HEK293T (cell line): ENCODE measurements at regions not wholly inside any gene's neighbourhood (a gene's known extent, or its start where the extent isn't known, plus 50 kb on each side); places are given as distances from the start of the nearest gene placed in this dataset.

Experiments used
- CTCF ChIA-PET: fragments of 350-600 bp; formaldehyde crosslinking; extraction: SDS; loops from one replicate; lab custom pipeline; 2021; ENCODE audit warnings: antibody characterized with exemption, inconsistent platforms; lab: Yijun Ruan, JAX
- POLR2A ChIA-PET: fragments of 350-600 bp; formaldehyde crosslinking; extraction: SDS; loops from one replicate; lab custom pipeline; 2020; ENCODE audit warnings: antibody characterized with exemption, inconsistent platforms; lab: Yijun Ruan, JAX
- DNase-seq: peaks from one replicate; pipeline ENCODE4 v3.0.0; 2012; ENCODE audit warnings: mixed read lengths; ENCODE audit errors: extremely low spot score
- ARNT ChIP-seq: fragments of 450-650 bp; IDR thresholded peaks from 2 replicates; pipeline ENCODE4 v1.6.1; 2017; ENCODE audit warnings: mild to moderate bottlenecking
- BHLHE40 ChIP-seq: fragments of 450-650 bp; IDR thresholded peaks from 2 replicates; pipeline ENCODE4 v1.6.1; 2016; ENCODE audit warnings: mild to moderate bottlenecking, moderate library complexity, borderline replicate concordance
- CTBP1 ChIP-seq: fragments of 450-650 bp; IDR thresholded peaks from 2 replicates; pipeline ENCODE4 v1.6.1; 2016; ENCODE audit warnings: borderline replicate concordance
- ELF4 ChIP-seq: fragments of 450-650 bp; IDR thresholded peaks from 2 replicates; pipeline ENCODE4 v1.6.1; 2017; ENCODE audit warnings: antibody characterized with exemption
- FOXA1 ChIP-seq: fragments of 450-650 bp; IDR thresholded peaks from 2 replicates; pipeline ENCODE4 v1.6.1; 2016; ENCODE audit warnings: mild to moderate bottlenecking
- FOXK2 ChIP-seq: fragments of 450-650 bp; IDR thresholded peaks from 2 replicates; pipeline ENCODE4 v1.6.1; 2016; ENCODE audit warnings: mild to moderate bottlenecking
- FOXM1 ChIP-seq: fragments of 450-650 bp; IDR thresholded peaks from 2 replicates; pipeline ENCODE4 v1.6.1; 2017; ENCODE audit warnings: mild to moderate bottlenecking, borderline replicate concordance
- HDGF ChIP-seq: fragments of 450-650 bp; IDR thresholded peaks from 2 replicates; pipeline ENCODE4 v1.6.1; 2017; ENCODE audit warnings: antibody characterized with exemption, borderline replicate concordance
- L3MBTL2 ChIP-seq: fragments of 450-650 bp; conservative IDR thresholded peaks from 2 replicates; pipeline ENCODE4 v1.6.1; 2016; ENCODE audit warnings: mild to moderate bottlenecking
- LEF1 ChIP-seq: fragments of 450-650 bp; IDR thresholded peaks from 2 replicates; pipeline ENCODE4 v1.6.1; 2017; ENCODE audit warnings: mild to moderate bottlenecking, borderline replicate concordance
- NFRKB ChIP-seq: fragments of 450-650 bp; IDR thresholded peaks from 2 replicates; pipeline ENCODE4 v1.6.1; 2016; ENCODE audit warnings: mild to moderate bottlenecking, moderate library complexity
- SP1 ChIP-seq: fragments of 450-650 bp; IDR thresholded peaks from 2 replicates; pipeline ENCODE4 v1.6.1; 2017
- SUZ12 ChIP-seq: fragments of 450-650 bp; IDR thresholded peaks from 2 replicates; pipeline ENCODE4 v1.6.1; 2016; ENCODE audit warnings: mild to moderate bottlenecking
- TARDBP ChIP-seq: fragments of 450-650 bp; IDR thresholded peaks from 2 replicates; pipeline ENCODE4 v1.6.1; 2016
- ZNF384 ChIP-seq: fragments of 450-650 bp; IDR thresholded peaks from 2 replicates; pipeline ENCODE4 v1.6.1; 2016
- TF ChIP-seq, protein P1 (sequence below): fragments of 450-650 bp; IDR thresholded peaks from 2 replicates; pipeline ENCODE4 v1.6.1; 2016

DNA sequence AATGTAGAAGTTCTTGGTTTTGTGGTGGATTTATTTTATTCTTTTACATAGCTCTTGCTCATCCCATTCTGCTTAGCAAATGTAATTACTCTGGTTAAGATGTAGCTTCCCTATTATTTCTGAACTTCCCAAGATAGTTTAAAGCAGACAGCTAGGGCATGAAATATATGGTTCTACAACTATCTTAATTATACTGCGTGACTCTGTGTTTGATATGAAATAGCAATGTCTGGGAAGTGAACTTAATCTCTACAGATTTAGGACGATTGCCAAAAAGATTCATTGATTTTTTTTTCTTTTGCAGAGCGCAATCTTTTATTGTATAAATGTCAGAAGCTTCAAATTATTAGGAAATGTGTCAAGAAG lies 529.3 kb upstream of the ZNF608 start:
- ChIA-PET POLR2A (interaction anchor here (0.6 to 4.0 kb wide), 5 partner anchors 18 to 527 kb away, joined by 3 to 26 read pairs (median 5); no protein-coding TSS in a partner anchor), CTCF (interaction anchor here (0.7 to 1.3 kb wide), 4 partner anchors 18 to 138 kb away, joined by 3 to 7 read pairs (median 4); no protein-coding TSS in a partner anchor)
- DNase-seq, result no peak
- TF ChIP-seq SUZ12 (no peak), ARNT (no peak), TARDBP (no peak), LEF1 (no peak), BHLHE40 (no peak), NFRKB (no peak), FOXK2 (no peak), SP1 (no peak), FOXM1 (no peak), L3MBTL2 (no peak), ELF4 (no peak), HDGF (no peak)
- TF ChIP-seq, protein P1, sequence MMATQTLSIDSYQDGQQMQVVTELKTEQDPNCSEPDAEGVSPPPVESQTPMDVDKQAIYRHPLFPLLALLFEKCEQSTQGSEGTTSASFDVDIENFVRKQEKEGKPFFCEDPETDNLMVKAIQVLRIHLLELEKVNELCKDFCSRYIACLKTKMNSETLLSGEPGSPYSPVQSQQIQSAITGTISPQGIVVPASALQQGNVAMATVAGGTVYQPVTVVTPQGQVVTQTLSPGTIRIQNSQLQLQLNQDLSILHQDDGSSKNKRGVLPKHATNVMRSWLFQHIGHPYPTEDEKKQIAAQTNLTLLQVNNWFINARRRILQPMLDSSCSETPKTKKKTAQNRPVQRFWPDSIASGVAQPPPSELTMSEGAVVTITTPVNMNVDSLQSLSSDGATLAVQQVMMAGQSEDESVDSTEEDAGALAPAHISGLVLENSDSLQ, result no peak

DNA sequence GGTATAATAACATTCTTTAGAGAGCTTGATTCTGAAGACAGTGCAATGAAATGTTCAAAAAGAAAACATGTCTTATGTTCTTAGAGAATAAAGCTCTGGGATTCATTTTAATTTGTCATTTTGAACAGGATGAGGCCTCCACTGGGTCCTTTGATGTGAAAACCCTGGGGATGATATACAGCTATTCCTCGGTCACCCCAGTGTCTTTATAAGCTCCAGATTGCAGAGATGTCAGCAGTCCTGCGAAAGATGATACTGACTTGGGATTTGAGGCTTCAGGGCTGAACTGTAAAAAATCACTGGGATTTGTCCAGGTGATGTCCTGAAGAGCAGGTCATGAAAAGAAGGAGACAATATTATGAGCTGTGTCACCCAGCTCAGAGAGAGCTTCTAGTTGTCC lies 529.7 kb upstream of the ZNF608 start:
- no peak for DNase-seq
- CTCF ChIA-PET, result interaction anchor here (0.7 to 1.3 kb wide), 4 partner anchors 19 to 138 kb away, joined by 3 to 7 read pairs (median 4); no protein-coding TSS in a partner anchor
- TF ChIP-seq ZNF384, result no peak
- TF ChIP-seq CTBP1, result 0 out of 2 replicates have a peak, but pooled peaks have one; percentile 7
- POLR2A ChIA-PET, result interaction anchor here (0.6 to 4.0 kb wide), 4 partner anchors 19 to 529 kb away, joined by 3 to 26 read pairs (median 4); no protein-coding TSS in a partner anchor

DNA sequence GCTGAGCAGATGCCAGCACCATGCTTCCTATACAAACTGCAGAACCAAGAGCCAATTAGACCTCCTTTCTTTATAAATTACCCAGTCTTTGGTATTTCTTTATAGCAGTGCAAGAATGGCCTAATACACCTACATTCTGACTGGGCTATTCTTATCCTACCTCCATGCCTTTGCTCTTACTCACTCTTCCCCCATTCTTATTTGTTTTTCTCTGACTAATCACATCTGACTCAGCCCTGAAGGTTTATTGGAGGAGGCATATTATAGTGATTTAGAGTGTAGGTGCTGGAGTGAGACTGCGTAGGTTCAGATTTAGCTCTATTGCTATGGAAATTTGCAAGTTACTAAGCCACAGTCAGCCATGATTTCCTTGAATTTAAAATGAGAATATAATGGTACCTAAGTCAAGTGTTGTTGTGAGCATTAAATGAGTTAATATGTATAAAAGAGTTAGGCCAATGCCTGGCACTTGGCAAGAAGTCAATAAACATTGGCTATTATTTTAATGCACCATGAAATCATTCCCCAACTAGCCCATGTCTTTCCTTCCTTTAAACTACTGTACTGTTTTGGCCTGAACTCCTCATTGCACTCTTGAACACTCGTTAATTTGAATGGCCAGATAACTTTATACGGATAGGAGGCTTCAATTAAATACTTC lies 531.2 kb upstream of the ZNF608 start:
- peak; percentile 52 for DNase-seq
- CTCF ChIA-PET, result interaction anchor here (0.6 kb wide), 1 partner anchor 79 kb away, joined by 3 read pairs; no protein-coding TSS in a partner anchor

DNA sequence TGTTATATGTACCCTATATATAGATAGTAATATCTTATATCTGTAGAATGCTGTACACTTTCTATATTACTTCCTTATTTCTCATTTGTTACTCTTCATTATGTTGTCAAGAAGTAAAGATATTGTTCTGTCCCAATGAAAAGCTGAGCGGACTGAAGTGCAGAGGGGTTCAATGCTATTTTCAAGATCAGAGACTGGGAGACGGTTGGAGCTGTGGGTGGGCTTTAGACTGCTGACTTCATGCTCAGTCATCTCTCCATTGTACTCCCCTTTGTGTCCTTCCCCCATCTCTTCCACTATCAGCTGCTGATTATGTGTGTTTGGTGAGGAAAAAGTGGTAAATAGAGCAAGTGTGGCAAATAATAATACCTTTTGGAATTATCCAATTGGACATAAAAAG lies 532.3 kb upstream of the ZNF608 start:
- ChIA-PET POLR2A (no interaction called here), CTCF (no interaction called here)

More for the DNA sequence above, 531.2 kb upstream of the ZNF608 start:
- POLR2A ChIA-PET, result interaction anchor here (4.0 kb wide), 1 partner anchor 132 kb away, joined by 26 read pairs; no protein-coding TSS in a partner anchor
- no peak for TF ChIP-seq SUZ12
- TF ChIP-seq, protein P1, result peak; percentile 86
- peak; percentile 93; the same call in 1 of the 2 replicates for TF ChIP-seq CTBP1
- TF ChIP-seq FOXA1, result peak; percentile 89

DNA sequence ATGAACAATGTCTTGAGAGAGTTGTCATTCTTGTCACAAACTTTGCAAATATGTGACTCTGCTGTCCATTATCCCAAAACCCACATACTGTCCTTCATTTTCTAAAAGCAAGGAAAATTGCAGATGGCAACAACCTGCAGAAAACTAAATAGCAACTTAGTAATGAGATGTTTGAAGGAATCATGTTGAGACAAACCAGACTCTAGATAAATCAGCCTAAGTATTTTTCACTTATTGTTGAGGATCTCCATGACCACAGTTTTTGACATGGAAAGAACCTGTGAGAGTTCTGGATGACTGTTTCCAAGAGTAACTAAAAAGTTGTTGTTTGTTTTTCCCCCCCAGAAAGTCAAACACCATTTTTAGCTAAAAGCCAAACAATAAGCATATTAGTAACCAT lies 535.2 kb upstream of the ZNF608 start:
- no peak for DNase-seq
- ChIA-PET CTCF (no interaction called here), POLR2A (no interaction called here)
- TF ChIP-seq BHLHE40, result no peak
- no peak for TF ChIP-seq SP1
- TF ChIP-seq LEF1, result no peak
- no peak for TF ChIP-seq SUZ12
- TF ChIP-seq FOXA1, result no peak
- no peak for TF ChIP-seq NFRKB
- TF ChIP-seq FOXM1, result no peak
- TF ChIP-seq, protein P1, result no peak
- no peak for TF ChIP-seq ARNT
- no peak for TF ChIP-seq FOXK2
- TF ChIP-seq HDGF, result no peak
- TF ChIP-seq L3MBTL2, result no peak
- no peak for TF ChIP-seq ZNF384
- no peak for TF ChIP-seq CTBP1
- no peak for TF ChIP-seq TARDBP
- TF ChIP-seq ELF4, result no peak

More for the DNA sequence above, 532.3 kb upstream of the ZNF608 start:
- TF ChIP-seq FOXK2, result no peak
- TF ChIP-seq ARNT, result no peak
- no peak for TF ChIP-seq TARDBP
- no peak for TF ChIP-seq CTBP1
- no peak for TF ChIP-seq ZNF384
- TF ChIP-seq FOXA1, result no peak
- TF ChIP-seq NFRKB, result no peak
- TF ChIP-seq SUZ12, result no peak
- no peak for TF ChIP-seq ELF4
- TF ChIP-seq LEF1, result no peak
- TF ChIP-seq, protein P1, result no peak
- no peak for TF ChIP-seq L3MBTL2
- TF ChIP-seq HDGF, result no peak
- no peak for TF ChIP-seq FOXM1
- TF ChIP-seq SP1, result no peak
- no peak for TF ChIP-seq BHLHE40
- DNase-seq, result no peak
